ENCODE measurements at regions not wholly inside any gene's neighbourhood (a gene's known extent, or its start where the extent isn't known, plus 50 kb on each side); places are given as distances from the start of the nearest gene placed in this dataset.
A peak's percentile ranks its signal among the peaks of the same experiment; 100 is the strongest.
"Not testable (repeated sequence)": the region's sequence is repeated elsewhere in the genome, so short reads cannot be mapped to it uniquely, and the experiment has no call there.

DNA sequence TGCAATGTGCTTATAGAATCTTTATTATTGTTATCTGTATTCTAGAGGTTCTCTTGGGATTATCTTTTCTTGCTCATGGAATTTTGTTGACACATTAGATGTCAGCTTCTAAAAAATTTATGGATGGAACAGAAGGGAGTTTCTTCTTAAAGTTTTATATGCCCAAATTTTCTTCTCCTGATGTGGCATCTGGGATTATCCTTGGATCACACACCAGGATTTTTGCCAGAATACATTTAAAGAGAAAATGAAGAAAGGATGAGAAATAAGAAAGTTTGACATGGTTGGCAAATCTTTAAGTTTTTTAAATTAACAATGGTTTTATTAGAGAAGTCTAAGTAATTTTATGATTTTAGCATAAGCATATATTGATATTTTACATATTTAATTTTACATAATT is 706.7 kb upstream of the TMEFF2 start:
- no peaks in the 10 kb centered on the region for H3K36me3 ChIP-seq (ENCODE audit: control insufficient read depth in 2 of 3, insufficient read depth in 3 of 3, low read length in 3 of 3)

DNA sequence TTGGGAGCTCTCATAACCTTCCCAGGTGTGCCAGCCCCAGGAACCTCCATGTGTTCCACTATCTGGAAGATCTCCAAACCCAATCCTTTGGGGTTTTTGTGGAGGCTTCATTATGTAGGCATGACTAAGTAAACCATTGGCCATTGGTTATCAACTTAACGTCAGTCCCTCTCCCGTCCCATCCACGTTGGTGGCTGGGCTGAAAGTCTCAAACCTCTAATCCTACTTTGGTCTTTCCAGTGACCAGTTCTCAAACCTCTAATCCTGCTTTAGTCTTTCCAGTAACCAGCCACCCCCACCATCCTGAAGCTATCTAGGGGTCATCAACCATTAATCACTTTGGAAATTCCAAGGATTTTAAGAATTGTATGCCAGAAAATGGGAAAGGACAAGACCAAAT is 704.7 kb upstream of the TMEFF2 start:
- Histone ChIP-seq H3K9ac (ENCODE audit: low read length in 3 of 3) (no peak overlapping the region), H3K9me3 (ENCODE audit: control insufficient read depth in 2 of 3, insufficient read depth in 1 of 3, low read length in 3 of 3) (no peaks in the 10 kb centered on the region), H3K27me3 (ENCODE audit: control insufficient read depth, insufficient read depth, low read length) (no peaks in the 10 kb centered on the region), H3K4me3 (ENCODE audit: low read length in 3 of 3) (no peak overlapping the region), H3K4me1 (ENCODE audit: control insufficient read depth in 2 of 3, insufficient read depth in 2 of 3, low read depth in 1 of 3, low read length in 3 of 3) (no peaks in the 10 kb centered on the region), H3K36me3 (ENCODE audit: control insufficient read depth in 2 of 3, insufficient read depth in 3 of 3, low read length in 3 of 3) (no peaks in the 10 kb centered on the region), H3K27ac (ENCODE audit: low read depth in 2 of 2, low read length in 2 of 2) (no peak overlapping the region)
- FAIRE-seq (no peak), DNase-seq (no peak)
- intact Hi-C loops (cut with DNase I) = no loop called here
- TF ChIP-seq, protein P1, sequence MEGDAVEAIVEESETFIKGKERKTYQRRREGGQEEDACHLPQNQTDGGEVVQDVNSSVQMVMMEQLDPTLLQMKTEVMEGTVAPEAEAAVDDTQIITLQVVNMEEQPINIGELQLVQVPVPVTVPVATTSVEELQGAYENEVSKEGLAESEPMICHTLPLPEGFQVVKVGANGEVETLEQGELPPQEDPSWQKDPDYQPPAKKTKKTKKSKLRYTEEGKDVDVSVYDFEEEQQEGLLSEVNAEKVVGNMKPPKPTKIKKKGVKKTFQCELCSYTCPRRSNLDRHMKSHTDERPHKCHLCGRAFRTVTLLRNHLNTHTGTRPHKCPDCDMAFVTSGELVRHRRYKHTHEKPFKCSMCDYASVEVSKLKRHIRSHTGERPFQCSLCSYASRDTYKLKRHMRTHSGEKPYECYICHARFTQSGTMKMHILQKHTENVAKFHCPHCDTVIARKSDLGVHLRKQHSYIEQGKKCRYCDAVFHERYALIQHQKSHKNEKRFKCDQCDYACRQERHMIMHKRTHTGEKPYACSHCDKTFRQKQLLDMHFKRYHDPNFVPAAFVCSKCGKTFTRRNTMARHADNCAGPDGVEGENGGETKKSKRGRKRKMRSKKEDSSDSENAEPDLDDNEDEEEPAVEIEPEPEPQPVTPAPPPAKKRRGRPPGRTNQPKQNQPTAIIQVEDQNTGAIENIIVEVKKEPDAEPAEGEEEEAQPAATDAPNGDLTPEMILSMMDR (IDR thresholded peaks at IDR 0.05; ENCODE audit: borderline replicate concordance, extremely low read depth, insufficient read depth) = no peak

More for the DNA sequence above, 706.7 kb upstream of the TMEFF2 start:
- H3K27me3 ChIP-seq (ENCODE audit: control insufficient read depth, insufficient read depth, low read length) = no peaks in the 10 kb centered on the region
- no peak overlapping the region for H3K27ac ChIP-seq (ENCODE audit: low read depth in 2 of 2, low read length in 2 of 2)
- H3K9me3 ChIP-seq (ENCODE audit: control insufficient read depth in 2 of 3, insufficient read depth in 1 of 3, low read length in 3 of 3) = no peaks in the 10 kb centered on the region
- H3K9ac ChIP-seq (ENCODE audit: low read length in 3 of 3) = no peak overlapping the region
- intact Hi-C loops (cut with DNase I) = no loop called here
- TF ChIP-seq, protein P1 (IDR thresholded peaks at IDR 0.05; ENCODE audit: borderline replicate concordance, extremely low read depth, insufficient read depth) = no peak
- FAIRE-seq = no peak
- no peak for DNase-seq
- no peaks in the 10 kb centered on the region for H3K4me1 ChIP-seq (ENCODE audit: control insufficient read depth in 2 of 3, insufficient read depth in 2 of 3, low read depth in 1 of 3, low read length in 3 of 3)
- no peak overlapping the region for H3K4me3 ChIP-seq (ENCODE audit: low read length in 3 of 3)

DNA sequence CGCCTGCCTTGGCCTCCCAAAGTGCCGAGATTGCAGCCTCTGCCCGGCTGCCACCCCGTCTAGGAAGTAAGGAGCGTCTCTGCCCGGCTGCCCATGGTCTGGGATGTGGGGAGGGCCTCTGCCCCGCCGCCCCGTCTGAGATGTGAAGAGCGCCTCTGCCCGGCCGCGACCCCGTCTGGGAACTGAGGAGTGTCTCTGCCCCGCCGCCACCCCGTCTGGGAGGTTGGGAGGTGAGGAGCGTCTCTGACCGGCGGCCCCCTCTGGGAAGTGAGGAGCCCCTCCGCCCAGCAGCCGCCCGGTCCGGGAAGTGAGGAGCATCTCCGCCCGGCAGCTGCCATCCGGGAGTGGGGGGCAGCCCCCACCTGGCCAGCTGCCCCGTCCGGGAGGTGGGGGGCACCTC is 699.2 kb upstream of the TMEFF2 start:
- intact Hi-C loops (cut with DNase I); H3K36me3 ChIP-seq (ENCODE audit: control insufficient read depth in 2 of 3, insufficient read depth in 3 of 3, low read length in 3 of 3); H3K9me3 ChIP-seq (ENCODE audit: control insufficient read depth in 2 of 3, insufficient read depth in 1 of 3, low read length in 3 of 3); H3K27ac ChIP-seq (ENCODE audit: low read depth in 2 of 2, low read length in 2 of 2); H3K9ac ChIP-seq (ENCODE audit: low read length in 3 of 3); FAIRE-seq; H3K4me1 ChIP-seq (ENCODE audit: control insufficient read depth in 2 of 3, insufficient read depth in 2 of 3, low read depth in 1 of 3, low read length in 3 of 3); H3K4me3 ChIP-seq (ENCODE audit: low read length in 3 of 3); H3K27me3 ChIP-seq (ENCODE audit: control insufficient read depth, insufficient read depth, low read length): not testable (repeated sequence)
- peak in 1 of 5 donors; percentile 62 for DNase-seq

DNA sequence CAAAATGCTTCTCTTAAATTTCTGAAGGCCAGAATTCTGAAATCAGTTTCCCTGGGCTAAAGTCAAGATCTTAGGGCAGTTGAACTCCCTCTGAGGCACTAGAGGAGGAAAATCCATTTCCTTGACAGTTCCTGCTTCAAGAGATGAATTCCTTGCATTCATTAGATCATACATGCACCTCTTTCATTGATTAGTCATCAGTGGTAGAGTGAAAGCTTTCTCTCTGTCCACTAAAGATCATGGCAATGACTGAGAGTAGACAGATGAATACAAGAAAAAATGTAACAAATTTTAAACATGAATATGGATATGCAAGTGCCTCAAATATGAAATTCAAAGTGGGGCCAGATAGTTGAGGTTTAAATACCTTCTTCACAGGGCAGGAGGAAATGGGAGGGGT is 693.4 kb upstream of the TMEFF2 start:
- H3K27me3 ChIP-seq (ENCODE audit: control insufficient read depth, insufficient read depth, low read length) = no peaks in the 10 kb centered on the region
- intact Hi-C loops (cut with DNase I) = no loop called here
- no peaks in the 10 kb centered on the region for H3K36me3 ChIP-seq (ENCODE audit: control insufficient read depth in 2 of 3, insufficient read depth in 3 of 3, low read length in 3 of 3)
- no peaks in the 10 kb centered on the region for H3K9me3 ChIP-seq (ENCODE audit: control insufficient read depth in 2 of 3, insufficient read depth in 1 of 3, low read length in 3 of 3)
- H3K9ac ChIP-seq (ENCODE audit: low read length in 3 of 3) = no peak overlapping the region
- H3K27ac ChIP-seq (ENCODE audit: low read depth in 2 of 2, low read length in 2 of 2) = no peak overlapping the region
- TF ChIP-seq, protein P1 (IDR thresholded peaks at IDR 0.05; ENCODE audit: borderline replicate concordance, extremely low read depth, insufficient read depth) = no peak
- FAIRE-seq = no peak
- H3K4me3 ChIP-seq (ENCODE audit: low read length in 3 of 3) = no peak overlapping the region
- H3K4me1 ChIP-seq (ENCODE audit: control insufficient read depth in 2 of 3, insufficient read depth in 2 of 3, low read depth in 1 of 3, low read length in 3 of 3) = no peaks in the 10 kb centered on the region
- DNase-seq = no peak
